ENCODE measurements at regions not wholly inside any gene's neighbourhood (a gene's known extent, or its start where the extent isn't known, plus 50 kb on each side); places are given as distances from the start of the nearest gene placed in this dataset.

GRCh38 chr7:133191787-133192186, 61.1 kb upstream of the EXOC4 start:
- Histone ChIP-seq H3K4ac (ENCODE audit: low read length) (no peak overlapping the region), H4K8ac (ENCODE audit: low read depth, low read length) (no peak overlapping the region), H3K27me3 (ENCODE audit: control insufficient read depth in 3 of 3, insufficient read depth in 3 of 3, low read depth in 1 of 3, low read length in 3 of 3) (no peaks in the 10 kb centered on the region), H3K4me2 (ENCODE audit: insufficient read depth, low read length, poor library complexity, severe bottlenecking) (no peak overlapping the region), H3K9me3 (replicated peaks in 1 of 2; ENCODE audit: control insufficient read depth in 2 of 2, insufficient read depth in 1 of 2, low read depth in 1 of 2, low read length in 2 of 2) (no peaks in the 10 kb centered on the region), H3K18ac (ENCODE audit: low read length) (no peak overlapping the region), H2AK5ac (ENCODE audit: low read depth, low read length) (no peak overlapping the region), H2BK12ac (ENCODE audit: low read length) (no peak overlapping the region), H3K27ac (replicated peaks; ENCODE audit: low read length) (no peak overlapping the region), H3K4me1 (ENCODE audit: control insufficient read depth in 2 of 2, insufficient read depth in 1 of 2, low read depth in 1 of 2, low read length in 2 of 2) (no peaks in the 10 kb centered on the region), H2BK120ac (ENCODE audit: low read depth, low read length) (no peak overlapping the region), H2AFZ (ENCODE audit: low read length) (no peak overlapping the region), H2BK15ac (ENCODE audit: low read length) (no peak overlapping the region), H4K91ac (ENCODE audit: low read depth, low read length, poor library complexity) (peak overlapping the region; percentile 33), H3K14ac (ENCODE audit: low read length) (no peak overlapping the region), H3K9ac (ENCODE audit: low read depth, low read length, poor library complexity) (no peak overlapping the region), H3K36me3 (replicated peaks in 1 of 2; ENCODE audit: control insufficient read depth in 2 of 2, insufficient read depth in 2 of 2, low read length in 2 of 2) (no peaks in the 10 kb centered on the region), H3K79me1 (ENCODE audit: low read depth, low read length) (no peaks in the 10 kb centered on the region), H2BK5ac (ENCODE audit: low read length) (no peak overlapping the region), H3K4me3 (ENCODE audit: low read length in 2 of 2) (no peak overlapping the region), H3K23ac (ENCODE audit: low read depth, low read length, poor library complexity) (no peak overlapping the region)
- no CpG with 5 or more reads among the region's 4 CpGs for WGBS, 2 donors (ENCODE audit: extremely low coverage in 2 of 2, insufficient read length in 2 of 2, insufficient replicate concordance in 1 of 2)
- DNase-seq (ENCODE audit: low spot score) = no peak

- no peak overlapping the region for H3K23ac ChIP-seq (ENCODE audit: low read depth, low read length, poor library complexity)
- H3K4ac ChIP-seq (ENCODE audit: low read length) = no peak overlapping the region
- H2AK5ac ChIP-seq (ENCODE audit: low read depth, low read length) = no peak overlapping the region
- H3K79me1 ChIP-seq (ENCODE audit: low read depth, low read length) = no peaks in the 10 kb centered on the region
- DNase-seq (ENCODE audit: low spot score) = no peak
- no peak overlapping the region for H3K18ac ChIP-seq (ENCODE audit: low read length)
- no peak overlapping the region for H3K4me2 ChIP-seq (ENCODE audit: insufficient read depth, low read length, poor library complexity, severe bottlenecking)
- no peak overlapping the region for H3K14ac ChIP-seq (ENCODE audit: low read length)
- no CpG with 5 or more reads among the region's 4 CpGs for WGBS, 2 donors (ENCODE audit: extremely low coverage in 2 of 2, insufficient read length in 2 of 2, insufficient replicate concordance in 1 of 2)
- H3K9ac ChIP-seq (ENCODE audit: low read depth, low read length, poor library complexity) = no peak overlapping the region
- no peak overlapping the region for H2BK120ac ChIP-seq (ENCODE audit: low read depth, low read length)
- no peak overlapping the region for H3K4me3 ChIP-seq (ENCODE audit: low read length in 2 of 2)
- H3K4me1 ChIP-seq (ENCODE audit: control insufficient read depth in 2 of 2, insufficient read depth in 1 of 2, low read depth in 1 of 2, low read length in 2 of 2) = peaks cover 0 to 4% of the 10 kb centered on the region in 2 donors
- no peaks in the 10 kb centered on the region for H3K36me3 ChIP-seq (replicated peaks in 1 of 2; ENCODE audit: control insufficient read depth in 2 of 2, insufficient read depth in 2 of 2, low read length in 2 of 2)
- H3K9me3 ChIP-seq (replicated peaks in 1 of 2; ENCODE audit: control insufficient read depth in 2 of 2, insufficient read depth in 1 of 2, low read depth in 1 of 2, low read length in 2 of 2) = no peaks in the 10 kb centered on the region
- H4K8ac ChIP-seq (ENCODE audit: low read depth, low read length) = no peak overlapping the region
- no peak overlapping the region for H2AFZ ChIP-seq (ENCODE audit: low read length)
- H3K27ac ChIP-seq (replicated peaks; ENCODE audit: low read length) = no peak overlapping the region
- no peak overlapping the region for H4K91ac ChIP-seq (ENCODE audit: low read depth, low read length, poor library complexity)
- no peak overlapping the region for H2BK5ac ChIP-seq (ENCODE audit: low read length)
- no peaks in the 10 kb centered on the region for H3K27me3 ChIP-seq (ENCODE audit: control insufficient read depth in 3 of 3, insufficient read depth in 3 of 3, low read depth in 1 of 3, low read length in 3 of 3)
- no peak overlapping the region for H2BK12ac ChIP-seq (ENCODE audit: low read length)
- H2BK15ac ChIP-seq (ENCODE audit: low read length) = no peak overlapping the region
These were observed 57.0 kb upstream of the EXOC4 start for GRCh38 chr7:133195868-133196267.

- Histone ChIP-seq H3K4me3 (ENCODE audit: low read length in 2 of 2) (peak overlapping the region in 1 of 2 donors; percentile 19), H2AFZ (ENCODE audit: low read length) (peak overlapping the region; percentile 85), H3K9me3 (replicated peaks in 1 of 2; ENCODE audit: control insufficient read depth in 2 of 2, insufficient read depth in 1 of 2, low read depth in 1 of 2, low read length in 2 of 2) (no peaks in the 10 kb centered on the region), H2BK12ac (ENCODE audit: low read length) (no peak overlapping the region), H3K14ac (ENCODE audit: low read length) (no peak overlapping the region), H3K4ac (ENCODE audit: low read length) (no peak overlapping the region), H2BK120ac (ENCODE audit: low read depth, low read length) (no peak overlapping the region), H3K27me3 (ENCODE audit: control insufficient read depth in 3 of 3, insufficient read depth in 3 of 3, low read depth in 1 of 3, low read length in 3 of 3) (no peaks in the 10 kb centered on the region), H3K4me1 (ENCODE audit: control insufficient read depth in 2 of 2, insufficient read depth in 1 of 2, low read depth in 1 of 2, low read length in 2 of 2) (peaks cover 0 to 4% of the 10 kb centered on the region in 2 donors), H2BK15ac (ENCODE audit: low read length) (no peak overlapping the region), H3K4me2 (ENCODE audit: insufficient read depth, low read length, poor library complexity, severe bottlenecking) (no peak overlapping the region), H3K18ac (ENCODE audit: low read length) (no peak overlapping the region), H3K23ac (ENCODE audit: low read depth, low read length, poor library complexity) (no peak overlapping the region), H4K8ac (ENCODE audit: low read depth, low read length) (no peak overlapping the region), H2BK5ac (ENCODE audit: low read length) (no peak overlapping the region), H4K91ac (ENCODE audit: low read depth, low read length, poor library complexity) (no peak overlapping the region), H3K79me1 (ENCODE audit: low read depth, low read length) (no peaks in the 10 kb centered on the region), H2AK5ac (ENCODE audit: low read depth, low read length) (no peak overlapping the region), H3K9ac (ENCODE audit: low read depth, low read length, poor library complexity) (no peak overlapping the region), H3K36me3 (replicated peaks in 1 of 2; ENCODE audit: control insufficient read depth in 2 of 2, insufficient read depth in 2 of 2, low read length in 2 of 2) (no peaks in the 10 kb centered on the region), H3K27ac (replicated peaks; ENCODE audit: low read length) (no peak overlapping the region)
- no peak for DNase-seq (ENCODE audit: low spot score)
- no CpG with 5 or more reads among the region's 15 CpGs for WGBS, 2 donors (ENCODE audit: extremely low coverage in 2 of 2, insufficient read length in 2 of 2, insufficient replicate concordance in 1 of 2)
These were observed 55.8 kb upstream of the EXOC4 start for GRCh38 chr7:133196856-133197612.

GRCh38 chr7:133197972-133198544, 54.8 kb upstream of the EXOC4 start:
- peaks cover 0 to 4% of the 10 kb centered on the region in 2 donors for H3K4me1 ChIP-seq (ENCODE audit: control insufficient read depth in 2 of 2, insufficient read depth in 1 of 2, low read depth in 1 of 2, low read length in 2 of 2)
- no peak overlapping the region for H2BK12ac ChIP-seq (ENCODE audit: low read length)
- H3K79me1 ChIP-seq (ENCODE audit: low read depth, low read length) = no peaks in the 10 kb centered on the region
- H3K4ac ChIP-seq (ENCODE audit: low read length) = no peak overlapping the region
- H3K23ac ChIP-seq (ENCODE audit: low read depth, low read length, poor library complexity) = no peak overlapping the region
- H3K9ac ChIP-seq (ENCODE audit: low read depth, low read length, poor library complexity) = no peak overlapping the region
- no peak overlapping the region for H3K18ac ChIP-seq (ENCODE audit: low read length)
- no peak overlapping the region for H3K4me2 ChIP-seq (ENCODE audit: insufficient read depth, low read length, poor library complexity, severe bottlenecking)
- H3K4me3 ChIP-seq (ENCODE audit: low read length in 2 of 2) = no peak overlapping the region
- H3K36me3 ChIP-seq (replicated peaks in 1 of 2; ENCODE audit: control insufficient read depth in 2 of 2, insufficient read depth in 2 of 2, low read length in 2 of 2) = no peaks in the 10 kb centered on the region
- H2AK5ac ChIP-seq (ENCODE audit: low read depth, low read length) = no peak overlapping the region
- H4K91ac ChIP-seq (ENCODE audit: low read depth, low read length, poor library complexity) = no peak overlapping the region
- H3K27me3 ChIP-seq (ENCODE audit: control insufficient read depth in 3 of 3, insufficient read depth in 3 of 3, low read depth in 1 of 3, low read length in 3 of 3) = no peaks in the 10 kb centered on the region
- H3K27ac ChIP-seq (replicated peaks; ENCODE audit: low read length) = no peak overlapping the region
- H2BK120ac ChIP-seq (ENCODE audit: low read depth, low read length) = no peak overlapping the region
- H3K14ac ChIP-seq (ENCODE audit: low read length) = no peak overlapping the region
- H2AFZ ChIP-seq (ENCODE audit: low read length) = peak overlapping the region; percentile 85
- H2BK5ac ChIP-seq (ENCODE audit: low read length) = no peak overlapping the region
- DNase-seq (ENCODE audit: low spot score) = no peak
- H3K9me3 ChIP-seq (replicated peaks in 1 of 2; ENCODE audit: control insufficient read depth in 2 of 2, insufficient read depth in 1 of 2, low read depth in 1 of 2, low read length in 2 of 2) = no peaks in the 10 kb centered on the region
- H4K8ac ChIP-seq (ENCODE audit: low read depth, low read length) = no peak overlapping the region
- no peak overlapping the region for H2BK15ac ChIP-seq (ENCODE audit: low read length)
- no CpG with 5 or more reads among the region's 4 CpGs for WGBS, 2 donors (ENCODE audit: extremely low coverage in 2 of 2, insufficient read length in 2 of 2, insufficient replicate concordance in 1 of 2)

All from neuronal stem cell (in vitro differentiated cells).